Muscle of arm (tissue), 1 donor: ENCODE measurements at regions not wholly inside any gene's neighbourhood (a gene's known extent, or its start where the extent isn't known, plus 50 kb on each side); places are given as distances from the start of the nearest gene placed in this dataset.

Source experiments
- DNase-seq: peaks from one replicate; pipeline ENCODE4 v3.0.0-alpha.2; 2013

DNA sequence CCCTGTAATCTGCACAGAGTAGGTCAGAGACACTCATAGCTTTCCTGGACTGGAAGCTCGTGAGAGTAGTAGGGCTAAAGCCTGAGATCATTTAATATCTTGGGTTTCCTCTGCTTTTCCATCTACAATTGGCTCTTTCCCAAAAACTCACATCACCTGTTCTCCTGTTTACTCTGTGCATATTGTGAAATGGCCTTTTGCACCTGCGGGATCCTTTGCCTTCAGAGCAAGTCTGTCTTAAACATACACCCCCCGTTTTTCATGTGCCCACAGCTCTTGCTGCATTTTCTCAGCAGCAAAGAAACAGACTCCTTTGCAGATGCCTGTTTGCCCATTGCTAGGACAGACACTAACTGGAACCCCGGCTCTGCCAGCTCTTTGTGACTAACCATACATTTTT lies 608.3 kb upstream of the PCDH10 start:
- DNase-seq, result no peak

DNA sequence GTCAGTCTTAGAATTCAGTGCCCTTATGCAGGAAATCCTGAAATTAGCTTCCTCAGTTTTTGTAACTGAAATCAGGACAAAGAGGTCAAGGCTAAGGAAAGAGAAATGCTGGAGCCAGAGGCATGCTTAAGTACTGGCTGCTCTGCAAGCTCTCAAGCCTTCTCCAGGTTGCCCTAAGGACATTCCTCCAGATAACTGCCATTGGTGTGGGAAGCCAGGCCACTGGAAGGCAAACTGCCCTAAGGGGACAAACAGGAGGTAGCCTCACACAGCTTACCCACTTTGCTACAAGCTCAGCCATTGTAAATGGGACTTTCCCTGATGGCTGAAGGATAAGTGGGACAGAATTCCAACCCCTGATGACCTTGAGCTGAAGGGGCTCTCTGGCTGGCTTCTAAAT lies 606.9 kb upstream of the PCDH10 start:
- no peak for DNase-seq

DNA sequence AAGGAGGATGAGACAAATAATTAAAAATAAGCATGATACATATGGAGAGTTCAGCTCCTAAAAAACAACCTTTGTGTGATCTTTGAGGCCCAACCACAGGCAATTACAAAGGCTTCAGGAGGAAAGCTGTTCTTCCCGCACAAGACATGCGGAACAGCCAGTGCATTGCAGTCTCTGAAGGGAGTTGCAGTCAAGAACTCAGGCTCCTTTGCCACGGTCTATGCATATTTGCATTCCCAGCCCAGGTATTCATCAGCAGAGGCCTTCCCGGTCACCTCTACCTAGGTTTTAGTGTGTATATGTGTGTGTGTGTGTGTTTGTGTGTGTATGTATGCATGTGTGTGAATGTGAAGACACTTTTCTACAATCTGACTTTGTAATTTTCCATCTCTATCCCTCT lies 600.6 kb upstream of the PCDH10 start:
- no peak for DNase-seq

DNA sequence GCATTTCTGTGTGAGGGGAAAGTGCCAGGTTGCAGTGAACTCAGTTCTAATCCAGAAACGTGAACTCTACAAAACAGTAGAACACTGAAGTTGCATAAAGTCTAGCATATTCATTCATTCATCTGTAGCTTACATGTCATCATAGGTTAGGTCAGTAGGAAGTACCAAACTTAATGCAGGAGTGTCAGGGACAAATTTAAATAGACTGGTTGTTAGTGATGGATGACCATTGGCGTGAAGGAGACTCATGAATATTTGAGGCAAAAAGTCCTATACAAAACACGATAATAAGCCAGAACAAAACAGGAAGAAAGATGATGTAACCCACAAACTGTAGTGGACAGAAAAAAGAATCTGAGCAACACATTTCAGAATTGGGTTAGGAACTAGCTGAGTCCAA lies 592.8 kb upstream of the PCDH10 start:
- no peak for DNase-seq

DNA sequence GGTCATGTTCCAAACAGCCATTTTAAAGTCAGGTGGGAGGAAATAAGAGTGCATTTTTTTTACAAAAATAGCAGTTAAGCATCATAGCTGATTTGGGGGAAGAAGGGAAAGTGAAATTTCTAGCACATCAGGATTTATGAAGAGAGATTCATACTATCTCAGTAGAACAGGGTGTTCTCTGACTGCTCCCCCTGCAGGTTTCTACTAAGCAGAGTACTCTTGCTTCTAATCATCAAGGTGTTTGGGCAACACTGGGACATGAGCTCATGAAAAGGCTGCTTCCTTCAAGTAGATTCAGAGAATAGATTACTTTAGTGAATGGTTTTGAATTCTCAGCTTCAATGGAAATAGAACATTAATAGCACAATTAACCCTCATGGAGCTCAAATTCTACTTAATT lies 591.4 kb upstream of the PCDH10 start:
- DNase-seq, result no peak

DNA sequence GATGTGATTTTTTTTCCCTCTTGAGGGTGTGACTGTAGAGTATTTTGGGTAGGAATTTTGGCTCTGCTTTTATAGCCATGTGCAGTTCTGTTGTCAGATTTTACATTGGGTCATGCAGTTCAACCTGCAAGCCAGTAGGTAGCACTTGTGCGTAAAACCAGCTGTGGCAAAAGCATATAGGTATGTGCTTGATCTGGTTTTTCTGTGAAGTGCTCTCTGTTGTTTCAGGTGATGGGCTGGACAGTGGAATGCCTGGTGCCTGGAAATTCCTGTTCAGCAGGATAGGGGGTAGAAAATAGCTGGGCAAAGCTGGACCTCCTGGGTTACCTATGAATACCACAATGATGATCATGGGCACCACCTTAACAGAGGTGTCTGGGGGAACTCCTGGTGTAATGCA lies 584.2 kb upstream of the PCDH10 start:
- DNase-seq, result no peak

DNA sequence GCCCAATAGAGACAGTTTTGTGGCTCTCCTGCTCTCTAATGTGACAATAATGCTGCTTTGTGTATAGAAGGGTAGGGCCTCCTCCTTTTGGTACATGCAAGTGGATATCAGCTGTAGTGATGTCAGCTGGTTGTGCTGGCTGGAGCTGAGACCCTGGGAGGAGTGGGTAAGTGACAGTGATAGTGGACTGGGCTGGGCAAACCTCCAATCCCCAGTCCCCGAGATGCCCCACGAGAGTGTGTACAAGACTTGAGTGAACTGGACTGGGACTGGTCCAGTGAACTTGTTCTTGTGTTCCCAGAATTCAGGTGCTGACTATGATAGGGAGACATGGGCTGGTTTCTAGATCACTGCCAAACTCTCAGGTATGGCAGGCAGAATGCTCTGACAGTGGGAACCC lies 583.6 kb upstream of the PCDH10 start:
- no peak for DNase-seq

DNA sequence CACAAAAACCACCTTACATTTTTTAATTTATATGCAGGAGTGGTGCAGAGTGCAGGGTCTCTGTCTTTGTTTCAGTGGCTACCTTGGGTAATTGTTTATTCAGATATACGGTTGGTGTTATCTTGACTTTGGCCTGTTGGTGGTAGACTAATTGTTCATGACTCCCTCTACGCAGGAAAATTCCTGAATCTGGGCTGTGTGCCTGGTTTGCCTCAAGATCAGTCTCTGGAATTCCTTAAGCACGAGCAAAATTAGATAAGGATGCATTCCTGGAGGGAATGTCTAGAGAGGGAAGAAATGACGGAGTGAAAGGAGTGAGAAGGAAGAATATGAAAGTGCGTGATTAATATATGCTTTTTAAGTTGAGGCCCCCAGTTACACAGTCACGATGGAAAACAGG lies 576.9 kb upstream of the PCDH10 start:
- DNase-seq, result no peak

DNA sequence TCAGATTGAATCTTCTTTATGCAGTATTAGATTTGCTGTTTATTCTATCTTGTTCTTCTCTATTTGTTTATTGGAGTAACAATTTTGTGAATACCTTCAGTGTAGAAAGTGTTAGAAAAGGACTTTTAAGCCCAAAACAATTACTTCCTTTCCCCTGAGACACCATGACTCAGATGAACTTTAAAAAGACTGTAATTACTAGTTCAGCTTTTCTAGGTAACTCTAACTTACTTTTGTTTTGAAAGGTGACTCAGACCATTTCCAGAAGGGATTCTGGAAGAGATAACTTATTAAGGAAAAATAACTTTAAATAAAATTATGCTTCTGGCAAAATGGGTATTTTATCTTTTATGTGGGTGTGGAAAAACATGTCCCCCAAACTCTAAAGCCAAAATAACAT lies 561.5 kb upstream of the PCDH10 start:
- no peak for DNase-seq

DNA sequence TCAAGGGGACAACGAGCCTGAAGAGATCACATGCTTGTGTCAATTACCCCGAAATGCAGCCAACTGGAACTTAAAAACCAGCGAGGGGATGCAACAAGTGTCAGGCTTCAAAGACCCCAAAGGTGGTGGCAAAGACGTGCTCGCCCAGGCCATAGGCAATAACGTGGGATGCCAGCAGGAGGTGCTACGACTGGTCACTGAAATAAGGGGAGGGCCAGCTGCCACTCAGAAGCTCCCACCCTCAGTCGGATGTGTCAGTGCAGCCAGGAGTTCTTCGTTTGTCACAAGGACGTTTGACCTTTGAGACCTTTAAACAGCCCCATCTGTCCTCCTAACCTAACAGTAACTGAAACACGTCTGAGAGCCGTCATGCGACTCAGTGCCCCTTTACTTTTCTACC lies 556.8 kb upstream of the PCDH10 start:
- DNase-seq, result no peak

DNA sequence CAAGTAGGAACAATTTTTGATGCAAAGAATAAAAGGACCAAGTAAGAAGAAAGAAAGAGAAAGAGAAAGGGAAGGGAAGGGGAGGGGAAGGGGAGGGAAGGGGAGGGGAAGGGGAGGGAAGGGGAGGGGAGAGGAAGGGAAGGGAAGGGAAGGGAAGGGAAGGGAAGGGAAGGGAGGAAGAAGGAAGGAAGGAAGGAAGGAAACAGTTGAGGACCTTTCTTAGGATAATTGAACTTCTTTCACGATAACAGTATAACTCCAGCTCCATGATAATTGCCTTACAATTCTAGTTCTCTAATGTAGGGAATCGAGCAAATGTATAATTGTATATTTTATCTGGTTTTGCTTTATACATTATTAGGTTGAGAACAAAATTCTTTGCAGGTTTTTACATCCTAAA lies 556.2 kb upstream of the PCDH10 start:
- no peak for DNase-seq

DNA sequence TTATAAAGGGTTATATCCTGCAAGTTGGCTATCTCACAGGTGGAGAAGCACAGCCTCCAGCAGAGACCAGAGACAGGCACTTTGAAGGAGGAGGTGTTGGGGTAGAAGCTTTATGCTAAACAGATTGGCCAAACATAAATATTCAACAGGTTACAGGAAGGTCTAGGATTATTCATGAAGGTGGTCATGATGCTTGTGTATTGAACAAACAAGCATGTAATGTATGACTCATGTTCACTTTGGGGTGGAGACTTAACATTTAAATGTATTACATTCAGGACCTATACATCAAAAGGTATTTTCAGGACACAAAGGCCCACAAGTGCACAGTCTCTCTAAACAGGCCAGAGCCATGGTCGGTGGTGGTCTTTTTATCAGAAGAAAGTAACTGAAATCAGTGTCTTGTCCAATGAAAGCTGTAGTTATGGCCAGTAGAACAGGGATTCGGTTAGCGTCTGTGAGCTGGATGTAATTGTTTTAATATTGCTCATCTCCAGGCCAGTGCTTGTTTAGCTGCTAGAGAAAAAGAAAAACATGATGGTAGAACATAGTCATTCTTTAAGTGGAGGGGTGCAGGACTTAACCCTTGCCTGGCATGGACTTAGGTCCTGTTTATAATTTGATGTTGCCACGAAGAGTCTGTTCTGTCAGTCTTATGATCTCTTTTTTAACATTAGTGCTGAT lies 555.2 kb upstream of the PCDH10 start:
- no peak for DNase-seq

DNA sequence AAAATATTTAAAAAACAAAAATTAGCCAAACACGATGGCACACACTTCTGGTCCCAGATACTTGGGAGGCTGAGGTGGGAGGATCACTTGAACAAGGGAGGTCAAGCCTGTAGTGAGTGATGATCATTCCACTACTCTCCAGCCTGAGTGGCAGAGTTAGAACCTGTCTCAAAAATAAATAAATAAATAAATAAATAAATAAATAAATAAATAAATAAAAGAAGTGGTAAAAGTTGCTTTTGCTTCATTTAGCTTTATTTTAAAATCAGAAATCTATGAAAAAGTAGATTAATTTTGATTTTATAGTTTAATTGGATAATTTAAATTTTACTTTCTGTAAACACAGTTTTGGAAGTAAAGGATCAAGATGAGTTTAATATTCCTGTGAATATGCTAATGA lies 552.9 kb upstream of the PCDH10 start:
- DNase-seq, result no peak

DNA sequence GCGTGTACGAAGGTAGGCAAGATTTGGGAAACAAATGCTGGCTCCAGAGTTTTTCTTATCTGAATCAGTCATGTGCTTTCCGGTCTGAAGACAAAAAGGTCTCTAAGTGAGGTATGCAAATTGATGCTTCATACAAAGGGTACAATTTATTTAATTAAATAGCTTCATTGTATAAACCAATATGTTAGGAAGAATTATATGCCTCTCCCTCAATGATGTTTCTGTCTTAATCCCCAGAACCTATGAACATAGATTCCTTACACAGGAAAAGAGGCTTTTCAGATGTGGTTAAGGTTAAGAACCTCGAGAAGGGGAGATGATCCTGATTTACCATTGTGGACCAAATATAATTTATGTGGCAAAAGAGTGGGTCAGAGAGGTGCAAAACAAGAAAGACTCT lies 543.5 kb upstream of the PCDH10 start:
- no peak for DNase-seq

DNA sequence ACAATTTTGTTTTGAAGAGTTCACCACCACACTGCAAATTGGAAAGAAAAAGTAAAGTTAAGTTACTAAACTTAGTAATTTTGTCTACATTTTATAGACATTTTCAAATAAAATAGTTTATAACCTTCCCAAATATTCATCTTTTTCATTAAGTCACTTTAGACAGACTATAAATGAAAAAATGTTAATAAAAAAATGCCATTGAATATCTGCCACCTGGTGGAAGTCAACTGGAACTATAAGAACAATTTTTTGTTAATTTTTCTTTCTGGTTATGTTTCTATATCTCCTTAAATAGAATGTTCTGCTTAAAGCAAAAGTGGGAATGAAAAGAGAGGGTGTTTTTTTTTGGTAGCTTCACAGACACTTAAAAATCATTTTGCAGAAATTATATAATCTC lies 534.4 kb upstream of the PCDH10 start:
- DNase-seq, result no peak

DNA sequence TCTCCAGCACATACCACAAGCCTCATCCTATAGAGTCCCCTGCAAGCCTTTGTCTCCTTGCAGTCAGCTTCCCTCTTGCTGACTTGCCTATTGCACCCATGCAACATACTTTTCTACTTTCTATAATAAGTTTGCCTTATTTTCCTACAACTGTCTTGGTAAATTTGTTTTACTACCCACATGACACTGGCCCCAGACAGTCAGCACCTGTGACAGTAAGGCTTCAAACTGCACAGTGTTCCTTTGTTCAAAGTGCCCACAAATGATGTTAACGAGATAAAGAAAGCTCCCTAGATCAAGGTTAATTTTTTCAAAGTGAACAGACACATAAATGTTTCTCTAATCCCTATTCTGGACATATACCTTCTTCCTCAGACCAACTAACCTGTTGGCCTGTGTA lies 529.1 kb upstream of the PCDH10 start:
- no peak for DNase-seq

DNA sequence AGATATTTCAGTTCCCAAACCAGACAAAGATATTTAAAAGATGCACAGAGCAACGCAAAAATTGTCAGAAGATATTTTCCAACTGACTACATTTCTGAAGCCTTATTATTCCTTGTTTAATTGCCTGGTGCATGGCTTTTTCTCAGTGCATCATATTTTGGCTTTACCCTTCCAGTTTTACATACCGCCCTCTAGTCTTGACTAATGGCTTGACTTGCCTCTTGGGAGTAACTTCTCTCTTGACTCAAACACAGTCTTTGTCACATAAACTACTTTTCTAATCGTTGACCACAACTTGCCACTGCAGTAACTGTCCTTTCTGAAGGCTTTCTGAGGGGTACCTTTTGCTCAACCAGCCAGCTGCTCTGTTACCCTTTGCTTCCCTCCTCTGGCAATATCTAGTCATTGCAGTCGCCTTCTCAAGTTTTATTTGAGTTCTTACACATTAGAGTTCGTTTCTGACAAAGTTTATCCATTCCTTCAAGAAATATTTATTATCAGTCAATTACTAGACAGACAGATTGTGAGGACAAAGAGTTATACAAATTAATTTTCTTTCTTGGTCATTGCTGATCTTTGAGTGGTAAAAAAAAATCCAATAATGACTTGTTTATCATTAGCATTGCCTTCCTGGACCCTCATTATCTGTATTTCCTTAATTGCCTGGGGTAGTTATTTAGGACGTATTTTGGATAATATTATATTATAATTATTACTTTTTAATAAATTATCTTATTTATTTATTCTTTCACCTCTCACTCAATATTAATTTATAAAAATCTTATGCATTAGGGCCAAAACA lies 506.9 kb upstream of the PCDH10 start:
- peak; percentile 25 for DNase-seq

DNA sequence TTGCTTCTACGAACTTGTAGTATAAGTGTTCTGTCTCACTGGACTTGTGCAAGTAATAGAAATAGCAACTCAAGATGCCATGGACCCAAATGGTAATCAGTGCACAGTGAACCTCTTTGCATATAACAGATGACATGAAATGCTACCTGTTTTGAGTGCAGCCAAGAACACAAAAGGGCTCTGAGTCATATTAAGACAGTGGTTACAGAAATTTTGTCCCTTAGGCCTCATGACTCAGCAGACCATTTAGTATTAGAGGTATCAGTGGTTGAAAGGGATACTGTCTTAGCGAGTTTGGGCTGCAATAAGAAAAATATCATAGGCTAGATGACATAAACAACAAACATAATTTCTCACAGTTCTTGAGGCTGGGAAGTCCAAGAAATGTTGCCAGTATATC lies 502.9 kb upstream of the PCDH10 start:
- no peak for DNase-seq

DNA sequence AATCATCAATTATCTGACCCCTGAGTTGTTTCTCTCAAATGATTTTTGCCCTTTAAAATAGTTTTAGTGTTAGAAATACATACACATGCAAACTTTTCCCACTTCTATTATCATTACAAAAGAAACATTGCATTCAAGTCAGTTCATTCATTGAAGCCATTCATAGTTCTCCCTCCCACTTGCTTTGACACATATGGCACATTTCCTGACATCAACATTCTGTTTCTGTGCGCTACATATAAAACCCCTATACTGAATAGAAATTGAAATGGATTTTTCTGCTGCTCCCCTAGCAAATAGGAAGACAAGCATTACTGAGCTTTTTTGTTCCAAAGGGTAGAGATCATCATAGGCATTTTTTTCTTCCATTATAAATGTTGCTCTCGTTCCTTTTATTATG lies 497.9 kb upstream of the PCDH10 start:
- DNase-seq, result no peak

DNA sequence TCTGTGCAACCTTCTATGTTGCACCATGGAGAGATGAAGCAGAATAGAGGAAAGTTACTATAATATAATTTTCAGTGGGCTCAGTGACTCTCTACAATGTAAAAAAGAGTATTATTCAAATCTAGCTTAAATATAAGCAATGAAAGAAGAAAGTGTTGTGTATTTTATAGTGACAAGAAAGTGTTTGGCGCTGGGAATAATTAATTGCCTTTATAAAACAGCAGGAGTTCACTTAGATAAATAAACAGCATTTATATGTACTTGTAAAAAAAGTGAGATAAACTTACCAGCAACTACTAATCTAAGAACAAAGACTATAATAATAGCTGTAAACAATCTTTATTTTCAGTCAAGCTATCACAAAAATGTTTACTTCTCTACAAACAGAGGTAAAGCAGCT lies 488.9 kb upstream of the PCDH10 start:
- DNase-seq, result no peak

DNA sequence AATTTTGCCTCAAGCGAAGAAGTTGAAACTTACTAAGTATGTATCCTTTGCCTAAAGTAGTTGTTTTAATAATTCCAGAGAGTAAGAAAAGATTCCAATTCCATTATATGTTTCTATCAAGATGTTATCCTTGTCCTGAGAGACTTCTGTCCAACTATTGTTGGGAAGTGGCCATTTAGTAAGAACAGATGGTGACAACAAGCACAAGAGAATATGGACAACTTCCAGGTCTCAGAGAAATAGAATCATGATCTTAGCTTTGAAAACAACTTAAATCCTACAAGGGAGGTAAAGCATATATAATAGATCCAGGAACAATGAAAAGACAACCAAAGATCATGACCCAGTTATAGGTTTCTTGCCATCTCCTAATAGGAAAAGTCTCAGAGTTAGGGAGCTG lies 486.6 kb upstream of the PCDH10 start:
- DNase-seq, result peak; percentile 35

DNA sequence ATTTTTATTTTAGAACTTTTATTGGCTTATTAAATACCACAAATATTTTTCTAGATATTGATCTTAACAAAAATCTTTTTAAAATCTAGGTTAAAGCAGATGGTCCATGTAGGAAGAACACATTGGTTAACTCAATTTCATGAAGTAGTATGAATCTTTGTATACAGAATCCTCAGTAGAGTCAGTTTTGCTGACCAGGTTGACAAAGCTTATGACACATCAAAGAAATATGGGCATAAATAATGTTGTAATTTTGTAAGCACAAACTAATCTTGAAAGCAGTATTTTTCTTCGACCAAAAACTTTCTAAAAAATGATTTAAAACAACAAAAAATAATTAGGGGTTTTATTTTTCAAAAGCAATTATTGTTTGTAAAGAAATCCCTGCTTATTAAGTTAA lies 479.3 kb upstream of the PCDH10 start:
- DNase-seq, result no peak

DNA sequence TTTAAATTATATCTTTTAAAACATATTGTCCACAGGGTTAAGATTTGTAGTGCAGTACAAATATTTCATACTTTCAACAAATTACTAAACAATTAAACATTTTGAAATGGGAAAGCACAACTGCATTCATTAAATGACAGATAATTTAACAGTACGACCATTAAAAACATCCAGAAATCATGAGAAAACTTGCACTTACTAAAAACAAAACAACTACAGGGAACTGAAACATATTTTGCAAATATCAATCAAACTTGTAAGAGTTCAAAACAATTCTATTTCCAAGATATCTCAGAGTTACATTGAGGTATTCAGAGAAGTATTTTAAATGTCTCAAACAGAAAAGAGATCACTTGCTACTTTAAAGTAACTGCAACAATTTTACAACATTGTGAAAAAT lies 478.5 kb upstream of the PCDH10 start:
- no peak for DNase-seq

DNA sequence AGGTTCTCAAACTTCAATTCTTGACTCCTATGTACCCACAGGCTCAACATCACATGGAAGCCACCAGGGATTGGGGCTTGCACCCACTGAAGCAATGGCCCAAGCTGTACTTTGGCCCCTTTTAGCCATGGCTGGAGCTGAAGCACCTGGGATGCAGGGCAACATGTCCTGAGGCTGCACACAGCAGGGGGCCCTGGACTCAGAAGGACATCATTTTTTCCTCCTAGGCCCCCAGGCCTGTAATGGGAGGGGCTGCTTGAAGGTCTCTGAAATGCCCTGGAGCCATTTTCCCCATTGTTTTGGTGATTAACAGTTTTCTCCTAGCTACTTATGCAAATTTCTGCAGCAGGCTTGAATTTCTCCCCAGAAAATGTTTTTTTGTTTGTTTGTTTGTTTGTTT lies 465.1 kb upstream of the PCDH10 start:
- DNase-seq, result no peak
